Activated CD4-positive, alpha-beta T cell treated with anti-CD3 and anti-CD28 coated beads, Interleukin-2, Interleukin-6, amounts not matched to agents 100 ng/mL and 50 ng/mL, durations not matched to agents 16 hours and 8 hours (primary cell): ENCODE measurements at regions not wholly inside any gene's neighbourhood (a gene's known extent, or its start where the extent isn't known, plus 50 kb on each side); places are given as distances from the start of the nearest gene placed in this dataset.
A peak's percentile ranks its signal among the peaks of the same experiment; 100 is the strongest.
"Not testable (repeated sequence)": the region's sequence is repeated elsewhere in the genome, so short reads cannot be mapped to it uniquely, and the experiment has no call there.

Experiments
- DNase-seq: peaks from one replicate; pipeline ENCODE4 v3.0.0-alpha.2; 2020

- DNase-seq, result no peak
Observed at GRCh38 chr22:46040471-46041465, 63.8 kb upstream of the WNT7B start.

- DNase-seq, result no peak
Observed at GRCh38 chr22:46041642-46042041, 64.7 kb upstream of the WNT7B start.

- no peak for DNase-seq
Observed at GRCh38 chr22:46042786-46043185, 65.8 kb upstream of the WNT7B start.

- DNase-seq, result no peak
Observed at GRCh38 chr22:46043339-46043738, 66.4 kb upstream of the WNT7B start.

- no peak for DNase-seq
Observed at GRCh38 chr22:46043816-46044620, 67.1 kb upstream of the WNT7B start.

GRCh38 chr22:46044621-46045458 lies 67.9 kb upstream of the WNT7B start:
- peak; percentile 22 for DNase-seq

- DNase-seq, result no peak
Observed at GRCh38 chr22:46045459-46046298, 68.7 kb upstream of the WNT7B start.

GRCh38 chr22:46046299-46046685 lies 69.3 kb upstream of the WNT7B start:
- no peak for DNase-seq

- no peak for DNase-seq
Observed at GRCh38 chr22:46047226-46047625, 70.3 kb upstream of the WNT7B start.

GRCh38 chr22:46047841-46048595 lies 71.1 kb upstream of the WNT7B start:
- no peak for DNase-seq

GRCh38 chr22:46048661-46049060 lies 71.7 kb upstream of the WNT7B start:
- DNase-seq, result not testable (repeated sequence)

- no peak for DNase-seq
Observed at GRCh38 chr22:46049726-46050450, 72.9 kb upstream of the WNT7B start.

GRCh38 chr22:46050451-46050845 lies 73.5 kb upstream of the WNT7B start:
- DNase-seq, result no peak

GRCh38 chr22:46050916-46051614 lies 74.1 kb upstream of the WNT7B start:
- DNase-seq, result no peak

GRCh38 chr22:46051646-46052045 lies 74.7 kb upstream of the WNT7B start:
- DNase-seq, result no peak

GRCh38 chr22:46052331-46052771 lies 75.4 kb upstream of the WNT7B start:
- no peak for DNase-seq

- peak; percentile 46 for DNase-seq
Observed at GRCh38 chr22:46052801-46053562, 76.0 kb upstream of the WNT7B start.

GRCh38 chr22:46053563-46054090 lies 76.7 kb upstream of the WNT7B start:
- peak; percentile 48 for DNase-seq
